ES-I3 (cell line): ENCODE measurements at regions not wholly inside any gene's neighbourhood (a gene's known extent, or its start where the extent isn't known, plus 50 kb on each side); places are given as distances from the start of the nearest gene placed in this dataset.

Experiments used
- H3K36me3 ChIP-seq: 2 replicates; pipeline ENCODE4 v1.6.1; 2013; ENCODE audit warnings: mild to moderate bottlenecking, low read length, control low read depth, moderate library complexity; ENCODE audit not compliant: insufficient read depth
- H3K4me1 ChIP-seq: 2 replicates; pipeline ENCODE4 v1.6.1; 2013; ENCODE audit warnings: mild to moderate bottlenecking, control low read depth, low read length; ENCODE audit not compliant: insufficient read depth
- H3K9ac ChIP-seq: 2 replicates; pipeline ENCODE4 v1.6.1; 2013; ENCODE audit warnings: low read depth, mild to moderate bottlenecking, low read length, moderate library complexity
- H3K9me3 ChIP-seq: 2 replicates; pipeline ENCODE4 v1.6.1; 2013; ENCODE audit warnings: mild to moderate bottlenecking, low read length, moderate library complexity; ENCODE audit not compliant: control insufficient read depth, insufficient read depth

GRCh38 chr11:39144351-39145130 lies 2314.9 kb downstream of the LRRC4C start:
- Histone ChIP-seq H3K9me3 (no peaks in the 10 kb centered on the region), H3K9ac (no peak overlapping the region), H3K4me1 (no peaks in the 10 kb centered on the region), H3K36me3 (no peaks in the 10 kb centered on the region)

GRCh38 chr11:39139581-39139980 lies 2319.9 kb downstream of the LRRC4C start:
- no peaks in the 10 kb centered on the region for H3K9me3 ChIP-seq
- H3K36me3 ChIP-seq, result no peaks in the 10 kb centered on the region
- no peak overlapping the region for H3K9ac ChIP-seq
- no peaks in the 10 kb centered on the region for H3K4me1 ChIP-seq

GRCh38 chr11:39120890-39121289 lies 2338.6 kb downstream of the LRRC4C start:
- Histone ChIP-seq H3K9me3 (peaks cover 8% of the 10 kb centered on the region; the same call in 1 of the 2 replicates), H3K4me1 (no peaks in the 10 kb centered on the region), H3K9ac (no peak overlapping the region), H3K36me3 (no peaks in the 10 kb centered on the region)

- no peaks in the 10 kb centered on the region for H3K4me1 ChIP-seq
- no peaks in the 10 kb centered on the region for H3K9me3 ChIP-seq
- H3K9ac ChIP-seq, result no peak overlapping the region
- H3K36me3 ChIP-seq, result no peaks in the 10 kb centered on the region
Measured at GRCh38 chr11:39113606-39114005, 2345.8 kb downstream of the LRRC4C start.

GRCh38 chr11:39102236-39102635 lies 2357.2 kb downstream of the LRRC4C start:
- H3K9me3 ChIP-seq, result no peaks in the 10 kb centered on the region
- no peaks in the 10 kb centered on the region for H3K36me3 ChIP-seq
- H3K9ac ChIP-seq, result no peak overlapping the region
- H3K4me1 ChIP-seq, result no peaks in the 10 kb centered on the region

GRCh38 chr11:39078465-39078864 lies 2381.0 kb downstream of the LRRC4C start:
- H3K9me3 ChIP-seq, result no peaks in the 10 kb centered on the region
- no peaks in the 10 kb centered on the region for H3K36me3 ChIP-seq
- H3K9ac ChIP-seq, result no peak overlapping the region
- H3K4me1 ChIP-seq, result no peaks in the 10 kb centered on the region

- Histone ChIP-seq H3K36me3 (no peaks in the 10 kb centered on the region), H3K9me3 (no peaks in the 10 kb centered on the region), H3K9ac (no peak overlapping the region), H3K4me1 (no peaks in the 10 kb centered on the region)
Measured at GRCh38 chr11:39037611-39038010, 2421.8 kb downstream of the LRRC4C start.

- no peaks in the 10 kb centered on the region for H3K4me1 ChIP-seq
- H3K9me3 ChIP-seq, result no peaks in the 10 kb centered on the region
- no peaks in the 10 kb centered on the region for H3K36me3 ChIP-seq
Measured at GRCh38 chr11:39036021-39036420, 2423.4 kb downstream of the LRRC4C start.

GRCh38 chr11:39021539-39021938 lies 2423.5 kb upstream of the RAG2 start:
- no peaks in the 10 kb centered on the region for H3K36me3 ChIP-seq
- no peaks in the 10 kb centered on the region for H3K9me3 ChIP-seq
- H3K9ac ChIP-seq, result no peak overlapping the region
- no peaks in the 10 kb centered on the region for H3K4me1 ChIP-seq

More at GRCh38 chr11:39036021-39036420, 2423.4 kb downstream of the LRRC4C start:
- no peak overlapping the region for H3K9ac ChIP-seq

- Histone ChIP-seq H3K9ac (no peak overlapping the region), H3K4me1 (no peaks in the 10 kb centered on the region), H3K9me3 (no peaks in the 10 kb centered on the region; the same call in 1 of the 2 replicates), H3K36me3 (no peaks in the 10 kb centered on the region)
Measured at GRCh38 chr11:39011797-39012196, 2413.8 kb upstream of the RAG2 start.

GRCh38 chr11:38990841-38991240 lies 2392.8 kb upstream of the RAG2 start:
- Histone ChIP-seq H3K36me3 (no peaks in the 10 kb centered on the region), H3K4me1 (no peaks in the 10 kb centered on the region), H3K9me3 (no peaks in the 10 kb centered on the region), H3K9ac (no peak overlapping the region)

- Histone ChIP-seq H3K9ac (no peak overlapping the region), H3K9me3 (no peaks in the 10 kb centered on the region; the same call in 1 of the 2 replicates), H3K36me3 (no peaks in the 10 kb centered on the region), H3K4me1 (no peaks in the 10 kb centered on the region)
Measured at GRCh38 chr11:38990139-38990538, 2392.1 kb upstream of the RAG2 start.

GRCh38 chr11:38988908-38989307 lies 2390.9 kb upstream of the RAG2 start:
- no peaks in the 10 kb centered on the region; the same call in 1 of the 2 replicates for H3K9me3 ChIP-seq
- H3K36me3 ChIP-seq, result no peaks in the 10 kb centered on the region
- no peak overlapping the region for H3K9ac ChIP-seq
- H3K4me1 ChIP-seq, result no peaks in the 10 kb centered on the region

- Histone ChIP-seq H3K4me1 (no peaks in the 10 kb centered on the region), H3K9me3 (no peaks in the 10 kb centered on the region), H3K36me3 (no peaks in the 10 kb centered on the region), H3K9ac (no peak overlapping the region)
Measured at GRCh38 chr11:38972220-38972619, 2374.2 kb upstream of the RAG2 start.

- Histone ChIP-seq H3K9ac (no peak overlapping the region), H3K36me3 (no peaks in the 10 kb centered on the region)
Measured at GRCh38 chr11:38971141-38971540, 2373.1 kb upstream of the RAG2 start.

More at GRCh38 chr11:38971141-38971540, 2373.1 kb upstream of the RAG2 start:
- Histone ChIP-seq H3K9me3 (no peaks in the 10 kb centered on the region), H3K4me1 (no peaks in the 10 kb centered on the region)
